MM.1S (cell line): ENCODE measurements at regions not wholly inside any gene's neighbourhood (a gene's known extent, or its start where the extent isn't known, plus 50 kb on each side); places are given as distances from the start of the nearest gene placed in this dataset.

Experiments
- EZH2 ChIP-seq: fragments of 300-600 bp; sonication (generic); optimal IDR thresholded peaks from 2 replicates; pipeline ENCODE3; 2017; ENCODE audit warnings: low read depth, mild to moderate bottlenecking, antibody characterized with exemption, low read length, mixed read lengths
- EZH2phosphoT487 ChIP-seq: fragments of 300-600 bp; sonication (generic); IDR thresholded peaks from 2 replicates; pipeline ENCODE4 v1.6.1; 2018; ENCODE audit warnings: antibody characterized with exemption, low read length

GRCh38 chr2:242051463-242051862 is 181.9 kb downstream of the RTP5 start:
- TF ChIP-seq EZH2phosphoT487: no peak
- TF ChIP-seq EZH2: no peak
